Endothelial cell of umbilical vein (primary cell): ENCODE measurements at regions not wholly inside any gene's neighbourhood (a gene's known extent, or its start where the extent isn't known, plus 50 kb on each side); places are given as distances from the start of the nearest gene placed in this dataset.

Experiments
- EZH2 ChIP-seq: IDR thresholded peaks from 2 replicates; pipeline ENCODE4 v1.6.1; 2012; ENCODE audit warnings: borderline replicate concordance, low read depth, mild to moderate bottlenecking, moderate library complexity, low read length, inconsistent platforms; ENCODE audit not compliant: severe bottlenecking
- GATA2 ChIP-seq: IDR thresholded peaks from 2 replicates; pipeline ENCODE4 v1.7.0; 2011; ENCODE audit warnings: low read depth, mild to moderate bottlenecking, moderate library complexity, mixed read lengths, low read length; ENCODE audit not compliant: insufficient read length, insufficient read depth
- JUN ChIP-seq: IDR thresholded peaks from 2 replicates; pipeline ENCODE4 v1.6.1; 2011; ENCODE audit warnings: borderline replicate concordance, low read depth; ENCODE audit not compliant: insufficient read length, insufficient read depth
- POLR2A ChIP-seq: IDR thresholded peaks from 2 replicates; pipeline ENCODE4 v1.6.1; 2012; ENCODE audit warnings: low read depth, mild to moderate bottlenecking, control low read depth, low read length
- POLR2AphosphoS5 ChIP-seq: IDR thresholded peaks from 2 replicates; pipeline ENCODE4 v1.6.1; 2012; ENCODE audit warnings: low read depth, mild to moderate bottlenecking, control low read depth, low read length, moderate library complexity; ENCODE audit not compliant: insufficient read depth
- TF ChIP-seq, protein P1 (sequence below), 2 donors: IDR thresholded peaks; 1 replicate in 1 of 2; 2 replicates in 1 of 2; pipeline ENCODE4 v1.5.1; 2011; ENCODE audit warnings: low read length in 2 of 2, mild to moderate bottlenecking in 2 of 2, moderate library complexity in 2 of 2, control low read depth in 1 of 2, inconsistent platforms in 1 of 2, low read depth in 1 of 2; ENCODE audit not compliant: insufficient read depth in 1 of 2; ENCODE audit errors: extremely low read depth in 1 of 2

DNA sequence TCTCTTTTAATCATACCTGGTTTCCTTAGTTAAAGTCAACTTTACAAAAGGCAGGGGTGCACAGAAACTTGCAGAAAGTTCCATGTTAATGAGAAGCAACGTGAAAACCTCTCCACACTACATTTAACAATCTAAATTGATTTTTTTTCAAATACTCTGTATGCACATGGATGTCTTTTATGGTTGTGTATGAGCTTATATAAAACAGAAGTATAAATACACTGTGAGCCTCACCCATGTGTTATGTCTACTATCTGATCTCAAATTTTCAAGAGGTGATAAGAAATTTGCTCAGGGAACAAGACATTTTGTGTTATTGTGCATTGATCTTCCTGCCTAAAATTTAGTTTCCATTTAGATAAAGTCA is 617.6 kb downstream of the ADCYAP1 start:
- TF ChIP-seq GATA2 = no peak
- TF ChIP-seq, protein P1, sequence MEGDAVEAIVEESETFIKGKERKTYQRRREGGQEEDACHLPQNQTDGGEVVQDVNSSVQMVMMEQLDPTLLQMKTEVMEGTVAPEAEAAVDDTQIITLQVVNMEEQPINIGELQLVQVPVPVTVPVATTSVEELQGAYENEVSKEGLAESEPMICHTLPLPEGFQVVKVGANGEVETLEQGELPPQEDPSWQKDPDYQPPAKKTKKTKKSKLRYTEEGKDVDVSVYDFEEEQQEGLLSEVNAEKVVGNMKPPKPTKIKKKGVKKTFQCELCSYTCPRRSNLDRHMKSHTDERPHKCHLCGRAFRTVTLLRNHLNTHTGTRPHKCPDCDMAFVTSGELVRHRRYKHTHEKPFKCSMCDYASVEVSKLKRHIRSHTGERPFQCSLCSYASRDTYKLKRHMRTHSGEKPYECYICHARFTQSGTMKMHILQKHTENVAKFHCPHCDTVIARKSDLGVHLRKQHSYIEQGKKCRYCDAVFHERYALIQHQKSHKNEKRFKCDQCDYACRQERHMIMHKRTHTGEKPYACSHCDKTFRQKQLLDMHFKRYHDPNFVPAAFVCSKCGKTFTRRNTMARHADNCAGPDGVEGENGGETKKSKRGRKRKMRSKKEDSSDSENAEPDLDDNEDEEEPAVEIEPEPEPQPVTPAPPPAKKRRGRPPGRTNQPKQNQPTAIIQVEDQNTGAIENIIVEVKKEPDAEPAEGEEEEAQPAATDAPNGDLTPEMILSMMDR (IDR thresholded peaks at IDR 0.05; ENCODE audit: extremely low read depth in 1 of 2, insufficient read depth in 1 of 2, low read depth in 1 of 2, low read length in 2 of 2) = no peak
- TF ChIP-seq JUN = no peak
- TF ChIP-seq POLR2AphosphoS5 = no peak
- no peak for TF ChIP-seq POLR2A
- no peak for TF ChIP-seq EZH2
